HG03066 (cell line): ENCODE measurements at regions not wholly inside any gene's neighbourhood (a gene's known extent, or its start where the extent isn't known, plus 50 kb on each side); places are given as distances from the start of the nearest gene placed in this dataset.
"Not testable (repeated sequence)": the region's sequence is repeated elsewhere in the genome, so short reads cannot be mapped to it uniquely, and the experiment has no call there.

Source experiments
- ATAC-seq: cut with Tn5 transposase; IDR thresholded peaks from one replicate; pipeline ENCODE4 v1.9.1; 2021; ENCODE audit warnings: low read depth; ENCODE audit not compliant: unreplicated experiment

GRCh38 chr4:164056426-164057142, 562.1 kb downstream of the TMA16 start:
- ATAC-seq, result no peak

- ATAC-seq, result no peak
Observed at GRCh38 chr4:164058776-164059445, 564.4 kb downstream of the TMA16 start.

GRCh38 chr4:164060456-164060855, 566.0 kb downstream of the TMA16 start:
- no peak for ATAC-seq

GRCh38 chr4:164068392-164068791, 573.9 kb downstream of the TMA16 start:
- ATAC-seq, result no peak

- no peak for ATAC-seq
Observed at GRCh38 chr4:164070625-164071024, 576.1 kb downstream of the TMA16 start.

GRCh38 chr4:164081371-164081770, 586.9 kb downstream of the TMA16 start:
- ATAC-seq, result no peak

GRCh38 chr4:164081801-164082200, 587.3 kb downstream of the TMA16 start:
- no peak for ATAC-seq

GRCh38 chr4:164087733-164088132, 593.2 kb downstream of the TMA16 start:
- no peak for ATAC-seq

GRCh38 chr4:164095313-164096110, 601.0 kb downstream of the TMA16 start:
- no peak for ATAC-seq

- ATAC-seq, result no peak
Observed at GRCh38 chr4:164096766-164097518, 602.5 kb downstream of the TMA16 start.

GRCh38 chr4:164100741-164101365, 606.4 kb downstream of the TMA16 start:
- not testable (repeated sequence) for ATAC-seq

GRCh38 chr4:164108971-164109370, 614.5 kb downstream of the TMA16 start:
- no peak for ATAC-seq

GRCh38 chr4:164109503-164109902, 615.0 kb downstream of the TMA16 start:
- no peak for ATAC-seq

GRCh38 chr4:164115236-164115635, 620.7 kb downstream of the TMA16 start:
- ATAC-seq, result no peak

GRCh38 chr4:164116286-164116685, 621.8 kb downstream of the TMA16 start:
- no peak for ATAC-seq

- ATAC-seq, result no peak
Observed at GRCh38 chr4:164134388-164134787, 619.5 kb upstream of the SMIM31 start.

- no peak for ATAC-seq
Observed at GRCh38 chr4:164136180-164136616, 617.7 kb upstream of the SMIM31 start.

GRCh38 chr4:164138521-164138920, 615.4 kb upstream of the SMIM31 start:
- ATAC-seq, result no peak

GRCh38 chr4:164139291-164139690, 614.6 kb upstream of the SMIM31 start:
- no peak for ATAC-seq

- ATAC-seq, result not testable (repeated sequence)
Observed at GRCh38 chr4:164141755-164142375, 612.1 kb upstream of the SMIM31 start.
